ENCODE measurements at regions not wholly inside any gene's neighbourhood (a gene's known extent, or its start where the extent isn't known, plus 50 kb on each side); places are given as distances from the start of the nearest gene placed in this dataset.
"Not testable (repeated sequence)": the region's sequence is repeated elsewhere in the genome, so short reads cannot be mapped to it uniquely, and the experiment has no call there.

- DNase-seq: no peak
Measured at GRCh38 chr3:102905811-102906210, 471.0 kb downstream of the ZPLD1 start.

- no peak for DNase-seq
Measured at GRCh38 chr3:102906818-102907217, 472.0 kb downstream of the ZPLD1 start.

- no peak for DNase-seq
Measured at GRCh38 chr3:102909904-102910303, 475.1 kb downstream of the ZPLD1 start.

GRCh38 chr3:102916532-102916931 is 481.7 kb downstream of the ZPLD1 start:
- no peak for DNase-seq

GRCh38 chr3:102926618-102927017 is 491.8 kb downstream of the ZPLD1 start:
- DNase-seq: no peak

GRCh38 chr3:102933377-102933776 is 498.6 kb downstream of the ZPLD1 start:
- no peak for DNase-seq

GRCh38 chr3:102936511-102937045 is 501.8 kb downstream of the ZPLD1 start:
- DNase-seq: no peak

- no peak for DNase-seq
Measured at GRCh38 chr3:102941786-102942185, 507.0 kb downstream of the ZPLD1 start.

- DNase-seq: not testable (repeated sequence)
Measured at GRCh38 chr3:102946445-102946844, 511.6 kb downstream of the ZPLD1 start.

- DNase-seq: no peak
Measured at GRCh38 chr3:102972350-102972749, 537.5 kb downstream of the ZPLD1 start.

GRCh38 chr3:102974333-102974732 is 539.5 kb downstream of the ZPLD1 start:
- DNase-seq: no peak

- DNase-seq: no peak
Measured at GRCh38 chr3:102979191-102979590, 544.4 kb downstream of the ZPLD1 start.

- DNase-seq: peak in 4 of 51 donors; percentile 3 to 11 (median 6)
Measured at GRCh38 chr3:102979682-102980354, 545.0 kb downstream of the ZPLD1 start.

- DNase-seq: no peak
Measured at GRCh38 chr3:102980355-102980696, 545.5 kb downstream of the ZPLD1 start.

- no peak for DNase-seq
Measured at GRCh38 chr3:103002425-103003176, 567.8 kb downstream of the ZPLD1 start.

- no peak for DNase-seq
Measured at GRCh38 chr3:103006526-103007183, 571.8 kb downstream of the ZPLD1 start.

GRCh38 chr3:103009609-103010008 is 574.8 kb downstream of the ZPLD1 start:
- DNase-seq: no peak

GRCh38 chr3:103025880-103026279 is 591.1 kb downstream of the ZPLD1 start:
- no peak for DNase-seq

- no peak for DNase-seq
Measured at GRCh38 chr3:103033841-103034240, 599.0 kb downstream of the ZPLD1 start.

GRCh38 chr3:103047640-103048039 is 612.8 kb downstream of the ZPLD1 start:
- DNase-seq: no peak

- no peak for DNase-seq
Measured at GRCh38 chr3:103048068-103048722, 613.4 kb downstream of the ZPLD1 start.
